Neural crest cell (in vitro differentiated cells): ENCODE measurements at regions not wholly inside any gene's neighbourhood (a gene's known extent, or its start where the extent isn't known, plus 50 kb on each side); places are given as distances from the start of the nearest gene placed in this dataset.
"Not testable (repeated sequence)": the region's sequence is repeated elsewhere in the genome, so short reads cannot be mapped to it uniquely, and the experiment has no call there.

Source experiments
- DNase-seq: peaks from one replicate; pipeline ENCODE4 v3.0.0; 2021; ENCODE audit warnings: low read depth, mixed read lengths, low spot score
- H3K27ac Mint-ChIP-seq: one replicate; pipeline ENCODE4 v1.8.0; 2021; ENCODE audit warnings: mild to moderate bottlenecking, mixed read lengths; ENCODE audit not compliant: unreplicated experiment
- H3K27me3 Mint-ChIP-seq: 2 replicates; pipeline ENCODE4 v1.8.0; 2021; ENCODE audit warnings: low read depth, mild to moderate bottlenecking, mixed read lengths
- H3K36me3 Mint-ChIP-seq: 2 replicates; pipeline ENCODE4 v1.8.0; 2021; ENCODE audit warnings: low read depth, mild to moderate bottlenecking, mixed read lengths
- H3K4me1 Mint-ChIP-seq: 2 replicates; pipeline ENCODE4 v1.8.0; 2021; ENCODE audit warnings: mixed read lengths
- H3K4me3 Mint-ChIP-seq: one replicate; pipeline ENCODE4 v1.8.0; 2021; ENCODE audit warnings: mild to moderate bottlenecking, mixed read lengths
- H3K9me3 Mint-ChIP-seq: 2 replicates; pipeline ENCODE4 v1.8.0; 2021; ENCODE audit warnings: mixed read lengths
- TF ChIP-seq, protein P1 (sequence below): fragments of 200-600 bp; sonication (generic); conservative IDR thresholded peaks from 2 replicates; pipeline ENCODE4 v1.5.0; 2021; ENCODE audit warnings: antibody characterized with exemption, mild to moderate bottlenecking

GRCh38 chr2:210768329-210768910, 212.0 kb downstream of the CPS1 start:
- Mint-ChIP-seq H3K27me3 (no peaks in the 10 kb centered on the region), H3K4me3 (no peak overlapping the region), H3K4me1 (no peaks in the 10 kb centered on the region), H3K27ac (no peak overlapping the region), H3K36me3 (no peaks in the 10 kb centered on the region), H3K9me3 (peaks cover 6% of the 10 kb centered on the region)
- DNase-seq: no peak
- TF ChIP-seq, protein P1, sequence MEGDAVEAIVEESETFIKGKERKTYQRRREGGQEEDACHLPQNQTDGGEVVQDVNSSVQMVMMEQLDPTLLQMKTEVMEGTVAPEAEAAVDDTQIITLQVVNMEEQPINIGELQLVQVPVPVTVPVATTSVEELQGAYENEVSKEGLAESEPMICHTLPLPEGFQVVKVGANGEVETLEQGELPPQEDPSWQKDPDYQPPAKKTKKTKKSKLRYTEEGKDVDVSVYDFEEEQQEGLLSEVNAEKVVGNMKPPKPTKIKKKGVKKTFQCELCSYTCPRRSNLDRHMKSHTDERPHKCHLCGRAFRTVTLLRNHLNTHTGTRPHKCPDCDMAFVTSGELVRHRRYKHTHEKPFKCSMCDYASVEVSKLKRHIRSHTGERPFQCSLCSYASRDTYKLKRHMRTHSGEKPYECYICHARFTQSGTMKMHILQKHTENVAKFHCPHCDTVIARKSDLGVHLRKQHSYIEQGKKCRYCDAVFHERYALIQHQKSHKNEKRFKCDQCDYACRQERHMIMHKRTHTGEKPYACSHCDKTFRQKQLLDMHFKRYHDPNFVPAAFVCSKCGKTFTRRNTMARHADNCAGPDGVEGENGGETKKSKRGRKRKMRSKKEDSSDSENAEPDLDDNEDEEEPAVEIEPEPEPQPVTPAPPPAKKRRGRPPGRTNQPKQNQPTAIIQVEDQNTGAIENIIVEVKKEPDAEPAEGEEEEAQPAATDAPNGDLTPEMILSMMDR: no peak

DNA sequence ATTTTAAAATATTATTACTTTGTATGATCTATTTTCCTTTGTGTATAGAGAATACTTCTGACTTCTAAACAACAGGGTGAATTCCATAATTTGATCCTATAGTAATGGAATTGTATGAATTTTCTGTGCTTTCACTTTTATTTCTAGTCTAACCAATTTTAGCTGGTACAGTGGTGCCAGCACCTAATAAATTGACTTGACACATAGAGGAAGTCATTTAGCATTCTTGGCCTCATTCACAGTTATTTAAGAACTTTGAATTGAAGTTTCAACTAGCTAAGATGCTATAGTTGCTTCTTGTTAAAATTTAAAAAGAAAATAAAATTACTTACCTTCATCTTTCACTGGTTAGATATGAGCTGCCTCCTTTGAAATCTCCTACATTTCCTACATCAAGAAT, 220.4 kb downstream of the CPS1 start:
- no peak overlapping the region for H3K4me3 Mint-ChIP-seq
- peaks cover 6% of the 10 kb centered on the region for H3K9me3 Mint-ChIP-seq
- no peaks in the 10 kb centered on the region for H3K36me3 Mint-ChIP-seq
- H3K27ac Mint-ChIP-seq: no peak overlapping the region
- DNase-seq: no peak
- H3K27me3 Mint-ChIP-seq: no peaks in the 10 kb centered on the region
- H3K4me1 Mint-ChIP-seq: no peaks in the 10 kb centered on the region
- TF ChIP-seq, protein P1: no peak

- H3K27ac Mint-ChIP-seq: no peak overlapping the region
- H3K9me3 Mint-ChIP-seq: no peaks in the 10 kb centered on the region
Observed at GRCh38 chr2:210782222-210782621, 225.8 kb downstream of the CPS1 start.

DNA sequence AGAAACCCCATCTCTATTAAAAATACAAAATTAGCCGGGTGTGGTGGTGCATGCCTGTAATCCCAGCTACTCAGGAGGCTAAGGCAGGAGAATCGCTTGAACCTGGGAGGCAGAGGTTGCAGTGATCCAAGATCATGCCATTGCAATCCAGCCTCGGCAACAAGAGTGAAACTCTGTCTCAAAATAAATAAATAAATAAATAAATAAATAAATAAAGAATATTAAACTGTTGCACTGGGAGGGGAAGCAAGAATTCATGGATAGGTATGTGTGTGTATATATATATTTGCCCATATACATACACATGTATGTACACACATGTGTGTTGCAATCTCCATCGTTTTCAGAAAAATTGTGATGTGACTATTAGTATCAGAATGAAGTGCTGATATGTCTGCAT, 231.4 kb downstream of the CPS1 start:
- H3K9me3 Mint-ChIP-seq, DNase-seq, H3K4me1 Mint-ChIP-seq, H3K27ac Mint-ChIP-seq, H3K36me3 Mint-ChIP-seq, H3K4me3 Mint-ChIP-seq, H3K27me3 Mint-ChIP-seq: not testable (repeated sequence)

More at GRCh38 chr2:210782222-210782621, 225.8 kb downstream of the CPS1 start:
- H3K4me3 Mint-ChIP-seq: no peak overlapping the region
- H3K36me3 Mint-ChIP-seq: no peaks in the 10 kb centered on the region
- no peaks in the 10 kb centered on the region for H3K27me3 Mint-ChIP-seq
- no peaks in the 10 kb centered on the region for H3K4me1 Mint-ChIP-seq
- DNase-seq: no peak
- TF ChIP-seq, protein P1: no peak

DNA sequence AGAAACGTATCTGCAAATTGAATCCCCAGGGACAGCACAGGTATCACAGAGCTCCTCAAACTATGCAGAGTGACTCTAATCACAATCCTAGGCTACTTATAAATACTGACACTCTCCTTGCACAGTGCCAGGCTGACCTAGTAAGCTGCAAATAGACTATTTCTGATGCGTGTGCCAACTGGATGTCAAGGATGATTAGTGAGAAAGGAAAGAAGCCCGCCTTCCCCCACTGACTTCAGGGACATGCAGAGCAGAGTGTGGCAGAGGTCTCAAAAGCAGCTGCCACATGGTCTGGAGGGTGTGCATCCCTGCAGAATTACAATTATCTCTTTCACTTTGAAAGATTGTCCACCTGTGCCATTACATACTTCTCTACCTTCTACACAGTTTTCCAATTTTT, 235.6 kb downstream of the CPS1 start:
- H3K36me3 Mint-ChIP-seq: no peaks in the 10 kb centered on the region

GRCh38 chr2:210795506-210795905, 239.1 kb downstream of the CPS1 start:
- H3K4me3 Mint-ChIP-seq: no peak overlapping the region
- TF ChIP-seq, protein P1: no peak
- no peaks in the 10 kb centered on the region for H3K36me3 Mint-ChIP-seq
- H3K27ac Mint-ChIP-seq: no peak overlapping the region
- H3K4me1 Mint-ChIP-seq: peaks cover 16% of the 10 kb centered on the region
- no peaks in the 10 kb centered on the region for H3K27me3 Mint-ChIP-seq
- DNase-seq: no peak
- no peaks in the 10 kb centered on the region for H3K9me3 Mint-ChIP-seq

More for the DNA sequence above, 235.6 kb downstream of the CPS1 start:
- Mint-ChIP-seq H3K27ac (no peak overlapping the region), H3K9me3 (no peaks in the 10 kb centered on the region), H3K27me3 (no peaks in the 10 kb centered on the region), H3K4me3 (no peak overlapping the region), H3K4me1 (peaks cover 10% of the 10 kb centered on the region)
- TF ChIP-seq, protein P1: no peak
- DNase-seq: no peak
